ENCODE measurements at regions not wholly inside any gene's neighbourhood (a gene's known extent, or its start where the extent isn't known, plus 50 kb on each side); places are given as distances from the start of the nearest gene placed in this dataset.

DNA sequence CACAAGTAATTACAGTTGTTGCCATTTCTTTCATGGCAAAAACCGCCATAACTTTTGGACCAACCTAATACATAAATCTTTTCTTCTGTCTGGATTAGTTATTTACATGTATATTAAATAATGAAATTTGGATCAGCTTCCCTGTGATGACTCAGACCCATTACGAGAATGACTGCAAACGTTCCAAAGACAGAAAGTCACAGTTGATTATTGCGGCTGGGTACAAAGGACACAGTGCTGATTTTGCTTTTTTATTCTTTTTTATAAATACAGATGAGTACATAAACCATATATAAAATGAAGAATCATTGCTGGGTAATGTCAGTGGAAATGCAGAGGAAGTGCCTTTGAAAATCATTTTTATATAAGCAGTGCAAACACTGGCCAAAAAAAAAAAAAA lies 126.2 kb downstream of the TWIST2 start (continued):
- TF ChIP-seq, protein P1, sequence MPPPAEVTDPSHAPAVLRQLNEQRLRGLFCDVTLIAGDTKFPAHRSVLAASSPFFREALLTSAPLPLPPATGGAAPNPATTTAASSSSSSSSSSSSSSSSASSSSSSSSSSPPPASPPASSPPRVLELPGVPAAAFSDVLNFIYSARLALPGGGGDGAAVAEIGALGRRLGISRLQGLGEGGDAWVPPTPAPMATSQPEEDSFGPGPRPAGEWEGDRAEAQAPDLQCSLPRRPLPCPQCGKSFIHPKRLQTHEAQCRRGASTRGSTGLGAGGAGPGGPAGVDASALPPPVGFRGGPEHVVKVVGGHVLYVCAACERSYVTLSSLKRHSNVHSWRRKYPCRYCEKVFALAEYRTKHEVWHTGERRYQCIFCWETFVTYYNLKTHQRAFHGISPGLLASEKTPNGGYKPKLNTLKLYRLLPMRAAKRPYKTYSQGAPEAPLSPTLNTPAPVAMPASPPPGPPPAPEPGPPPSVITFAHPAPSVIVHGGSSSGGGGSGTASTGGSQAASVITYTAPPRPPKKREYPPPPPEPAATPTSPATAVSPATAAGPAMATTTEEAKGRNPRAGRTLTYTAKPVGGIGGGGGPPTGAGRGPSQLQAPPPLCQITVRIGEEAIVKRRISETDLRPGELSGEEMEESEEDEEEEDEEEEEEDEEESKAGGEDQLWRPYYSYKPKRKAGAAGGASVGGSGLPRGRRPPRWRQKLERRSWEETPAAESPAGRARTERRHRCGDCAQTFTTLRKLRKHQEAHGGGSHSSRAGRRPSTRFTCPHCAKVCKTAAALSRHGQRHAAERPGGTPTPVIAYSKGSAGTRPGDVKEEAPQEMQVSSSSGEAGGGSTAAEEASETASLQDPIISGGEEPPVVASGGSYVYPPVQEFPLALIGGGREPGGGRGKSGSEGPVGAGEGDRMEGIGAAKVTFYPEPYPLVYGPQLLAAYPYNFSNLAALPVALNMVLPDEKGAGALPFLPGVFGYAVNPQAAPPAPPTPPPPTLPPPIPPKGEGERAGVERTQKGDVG (CRISPR knock-in tag; IDR thresholded peaks at IDR 0.05; ENCODE audit: borderline replicate concordance) = no peak
- TF ChIP-seq KMT2A (CRISPR knock-in tag; IDR thresholded peaks at IDR 0.05) = no peak
- no peak for TF ChIP-seq KAT2B (IDR thresholded peaks at IDR 0.05; ENCODE audit: borderline replicate concordance, low read depth, low read length)
- no peak for TF ChIP-seq MTA1 (CRISPR knock-in tag; IDR thresholded peaks at IDR 0.05; ENCODE audit: borderline replicate concordance)
- no peak for TF ChIP-seq GFI1 (CRISPR knock-in tag; IDR thresholded peaks at IDR 0.05; ENCODE audit: borderline replicate concordance)

DNA sequence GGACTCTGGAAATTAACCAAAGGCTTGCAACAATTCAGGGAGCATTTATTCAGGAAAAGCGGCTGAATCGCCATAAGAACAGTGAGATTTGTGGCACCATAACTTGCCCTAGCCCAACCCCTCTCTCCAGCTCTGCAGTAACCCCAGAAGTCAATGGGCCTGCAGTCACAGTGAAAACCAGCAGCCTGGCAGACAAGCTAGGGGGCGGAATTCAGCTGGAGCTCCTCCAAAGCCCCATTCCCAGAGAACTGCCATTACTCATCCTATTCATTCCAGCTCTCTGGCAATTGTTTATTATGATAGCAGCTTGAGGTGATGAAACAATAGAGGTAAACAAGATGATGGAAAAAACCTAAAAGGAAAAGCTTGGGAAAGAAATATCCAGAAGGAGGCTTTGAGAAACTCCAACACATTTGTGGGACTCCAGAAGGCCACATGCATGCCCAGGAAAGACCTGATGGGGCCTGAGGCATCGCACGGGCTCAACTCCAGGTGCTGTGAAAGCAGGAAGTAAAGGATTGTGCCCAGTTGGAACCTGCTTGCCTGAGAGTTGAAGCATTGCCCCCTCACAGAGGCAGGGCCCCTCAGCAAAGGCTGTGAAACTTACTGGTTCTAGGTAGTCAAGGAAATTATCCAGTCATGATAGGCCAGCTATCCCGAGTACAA lies 126.7 kb downstream of the TWIST2 start:
- ATAC-seq (no peak), DNase-seq (ENCODE audit: low spot score) (no peak), FAIRE-seq (no peak)
- Histone ChIP-seq H3K27me3 (ENCODE audit: control insufficient read depth in 1 of 2, insufficient read depth in 2 of 2, low read length in 2 of 2) (peaks cover 0 to 13% of the 10 kb centered on the region in 2 experiments; a peak in 1 of 5 replicates), H4K20me1 (ENCODE audit: insufficient read depth, low read length) (no peaks in the 10 kb centered on the region; the same call in 1 of the 2 replicates), H3K4me1 (ENCODE audit: insufficient read depth, low read length) (no peaks in the 10 kb centered on the region), H3K9ac (ENCODE audit: insufficient read depth, low read depth, low read length) (no peak overlapping the region), H3K4me2 (ENCODE audit: low read depth, low read length) (no peak overlapping the region), H3K4me3 (replicated peaks in 1 of 3; ENCODE audit: insufficient read depth in 1 of 3, low read depth in 2 of 3, low read length in 3 of 3) (no peak overlapping the region), H2AFZ (ENCODE audit: low read length) (no peak overlapping the region), H3K27ac (ENCODE audit: extremely low read length, insufficient read depth, low read length) (no peak overlapping the region), H3K36me3 (replicated peaks in 1 of 2; ENCODE audit: control insufficient read depth in 1 of 2, insufficient read depth in 2 of 2, low read length in 2 of 2) (no peaks in the 10 kb centered on the region), H3K79me2 (ENCODE audit: insufficient read depth, low read length) (no peaks in the 10 kb centered on the region), H3K9me3 (ENCODE audit: low read length) (no peaks in the 10 kb centered on the region)
- WGBS (ENCODE audit: low lambda C conversion rate) = 44% methylated on average over 6 of the region's 6 CpGs
- intact Hi-C loops (cut with micrococcal nuclease; ENCODE audit: unreplicated experiment) (no loop called here), in situ Hi-C loops (cut with HindIII; ENCODE audit: extremely low pct_ligation_motif_present, low pct_unique_long_range_greater_than_20kb) (no loop called here)
- ChIA-PET POLR2A (no interaction called here), CTCF (ENCODE audit: low intra/inter-chr PET ratio, low total read pairs) (no interaction called here)
- BruUV-seq (replicated peaks) = no TSS peak
- TF ChIP-seq, protein P2, sequence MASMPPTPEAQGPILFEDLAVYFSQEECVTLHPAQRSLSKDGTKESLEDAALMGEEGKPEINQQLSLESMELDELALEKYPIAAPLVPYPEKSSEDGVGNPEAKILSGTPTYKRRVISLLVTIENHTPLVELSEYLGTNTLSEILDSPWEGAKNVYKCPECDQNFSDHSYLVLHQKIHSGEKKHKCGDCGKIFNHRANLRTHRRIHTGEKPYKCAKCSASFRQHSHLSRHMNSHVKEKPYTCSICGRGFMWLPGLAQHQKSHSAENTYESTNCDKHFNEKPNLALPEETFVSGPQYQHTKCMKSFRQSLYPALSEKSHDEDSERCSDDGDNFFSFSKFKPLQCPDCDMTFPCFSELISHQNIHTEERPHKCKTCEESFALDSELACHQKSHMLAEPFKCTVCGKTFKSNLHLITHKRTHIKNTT (CRISPR knock-in tag; IDR thresholded peaks at IDR 0.05) = no peak
- TF ChIP-seq, protein P3, sequence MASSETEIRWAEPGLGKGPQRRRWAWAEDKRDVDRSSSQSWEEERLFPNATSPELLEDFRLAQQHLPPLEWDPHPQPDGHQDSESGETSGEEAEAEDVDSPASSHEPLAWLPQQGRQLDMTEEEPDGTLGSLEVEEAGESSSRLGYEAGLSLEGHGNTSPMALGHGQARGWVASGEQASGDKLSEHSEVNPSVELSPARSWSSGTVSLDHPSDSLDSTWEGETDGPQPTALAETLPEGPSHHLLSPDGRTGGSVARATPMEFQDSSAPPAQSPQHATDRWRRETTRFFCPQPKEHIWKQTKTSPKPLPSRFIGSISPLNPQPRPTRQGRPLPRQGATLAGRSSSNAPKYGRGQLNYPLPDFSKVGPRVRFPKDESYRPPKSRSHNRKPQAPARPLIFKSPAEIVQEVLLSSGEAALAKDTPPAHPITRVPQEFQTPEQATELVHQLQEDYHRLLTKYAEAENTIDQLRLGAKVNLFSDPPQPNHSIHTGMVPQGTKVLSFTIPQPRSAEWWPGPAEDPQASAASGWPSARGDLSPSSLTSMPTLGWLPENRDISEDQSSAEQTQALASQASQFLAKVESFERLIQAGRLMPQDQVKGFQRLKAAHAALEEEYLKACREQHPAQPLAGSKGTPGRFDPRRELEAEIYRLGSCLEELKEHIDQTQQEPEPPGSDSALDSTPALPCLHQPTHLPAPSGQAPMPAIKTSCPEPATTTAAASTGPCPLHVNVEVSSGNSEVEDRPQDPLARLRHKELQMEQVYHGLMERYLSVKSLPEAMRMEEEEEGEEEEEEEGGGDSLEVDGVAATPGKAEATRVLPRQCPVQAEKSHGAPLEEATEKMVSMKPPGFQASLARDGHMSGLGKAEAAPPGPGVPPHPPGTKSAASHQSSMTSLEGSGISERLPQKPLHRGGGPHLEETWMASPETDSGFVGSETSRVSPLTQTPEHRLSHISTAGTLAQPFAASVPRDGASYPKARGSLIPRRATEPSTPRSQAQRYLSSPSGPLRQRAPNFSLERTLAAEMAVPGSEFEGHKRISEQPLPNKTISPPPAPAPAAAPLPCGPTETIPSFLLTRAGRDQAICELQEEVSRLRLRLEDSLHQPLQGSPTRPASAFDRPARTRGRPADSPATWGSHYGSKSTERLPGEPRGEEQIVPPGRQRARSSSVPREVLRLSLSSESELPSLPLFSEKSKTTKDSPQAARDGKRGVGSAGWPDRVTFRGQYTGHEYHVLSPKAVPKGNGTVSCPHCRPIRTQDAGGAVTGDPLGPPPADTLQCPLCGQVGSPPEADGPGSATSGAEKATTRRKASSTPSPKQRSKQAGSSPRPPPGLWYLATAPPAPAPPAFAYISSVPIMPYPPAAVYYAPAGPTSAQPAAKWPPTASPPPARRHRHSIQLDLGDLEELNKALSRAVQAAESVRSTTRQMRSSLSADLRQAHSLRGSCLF (CRISPR knock-in tag; IDR thresholded peaks at IDR 0.05; ENCODE audit: borderline replicate concordance) = no peak
- TF ChIP-seq SRSF1 (optimal IDR thresholded peaks at IDR 0.05; ENCODE audit: low read depth, low read length) = no peak
- TF ChIP-seq, protein P4, sequence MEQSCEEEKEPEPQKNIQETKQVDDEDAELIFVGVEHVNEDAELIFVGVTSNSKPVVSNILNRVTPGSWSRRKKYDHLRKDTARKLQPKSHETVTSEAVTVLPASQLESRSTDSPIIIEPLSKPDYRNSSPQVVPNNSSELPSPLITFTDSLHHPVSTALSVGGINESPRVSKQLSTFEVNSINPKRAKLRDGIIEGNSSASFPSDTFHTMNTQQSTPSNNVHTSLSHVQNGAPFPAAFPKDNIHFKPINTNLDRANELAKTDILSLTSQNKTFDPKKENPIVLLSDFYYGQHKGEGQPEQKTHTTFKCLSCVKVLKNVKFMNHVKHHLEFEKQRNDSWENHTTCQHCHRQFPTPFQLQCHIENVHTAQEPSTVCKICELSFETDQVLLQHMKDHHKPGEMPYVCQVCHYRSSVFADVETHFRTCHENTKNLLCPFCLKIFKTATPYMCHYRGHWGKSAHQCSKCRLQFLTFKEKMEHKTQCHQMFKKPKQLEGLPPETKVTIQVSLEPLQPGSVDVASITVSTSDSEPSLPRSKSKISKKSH (CRISPR knock-in tag; IDR thresholded peaks at IDR 0.05; ENCODE audit: borderline replicate concordance) = no peak
- TF ChIP-seq THYN1 (CRISPR knock-in tag; IDR thresholded peaks at IDR 0.05; ENCODE audit: borderline replicate concordance, low read depth) = no peak
- TF ChIP-seq JUN (CRISPR knock-in tag; IDR thresholded peaks at IDR 0.05) = no peak
